ENCODE measurements at regions not wholly inside any gene's neighbourhood (a gene's known extent, or its start where the extent isn't known, plus 50 kb on each side); places are given as distances from the start of the nearest gene placed in this dataset.

GRCh38 chr3:22907161-22907780 is 295.9 kb upstream of the UBE2E2 start:
- ChIA-PET POLR2A (no interaction called here), CTCF (no interaction called here)
- Histone ChIP-seq H3K27ac (ENCODE audit: extremely low read depth, low read depth, low read length) (no peak overlapping the region), H3K9me3 (ENCODE audit: control insufficient read depth, insufficient read depth, low read depth, low read length) (no peaks in the 10 kb centered on the region), H3K36me3 (ENCODE audit: control insufficient read depth in 2 of 2, insufficient read depth in 1 of 2, low read length in 2 of 2) (no peaks in the 10 kb centered on the region), H3K4me3 (ENCODE audit: low read depth, low read length) (no peak overlapping the region), H3K4me1 (ENCODE audit: control insufficient read depth, insufficient read depth, low read length) (no peaks in the 10 kb centered on the region)
- TF ChIP-seq ZSCAN16 (tag by site-specific recombination; IDR thresholded peaks at IDR 0.05) (no peak), ZNF510 (tag by site-specific recombination; IDR thresholded peaks at IDR 0.05; ENCODE audit: insufficient replicate concordance) (no peak), ZNF704 (tag by site-specific recombination; IDR thresholded peaks at IDR 0.05) (no peak), ZNF560 (tag by site-specific recombination; IDR thresholded peaks at IDR 0.05; ENCODE audit: borderline replicate concordance) (no peak), KLF8 (tag by site-specific recombination; IDR thresholded peaks at IDR 0.05) (no peak), BCL6B (tag by site-specific recombination; IDR thresholded peaks at IDR 0.05) (no peak), ZNF248 (tag by site-specific recombination; IDR thresholded peaks at IDR 0.05) (no peak), ZNF416 (tag by site-specific recombination; IDR thresholded peaks at IDR 0.05) (no peak), ZNF211 (tag by site-specific recombination; IDR thresholded peaks at IDR 0.05; ENCODE audit: low read depth) (no peak), ZBTB49 (tag by site-specific recombination; IDR thresholded peaks at IDR 0.05; ENCODE audit: low read depth) (no peak), ZNF658 (tag by site-specific recombination; IDR thresholded peaks at IDR 0.05) (no peak), ZNF629 (tag by site-specific recombination; IDR thresholded peaks at IDR 0.05) (no peak), ZNF624 (tag by site-specific recombination; IDR thresholded peaks at IDR 0.05) (no peak), TCF7L2 (IDR thresholded peaks at IDR 0.05; ENCODE audit: borderline replicate concordance, low read depth, low read length) (no peak), ZNF221 (tag by site-specific recombination; IDR thresholded peaks at IDR 0.05; ENCODE audit: borderline replicate concordance) (no peak), GLI2 (tag by site-specific recombination; IDR thresholded peaks at IDR 0.05; ENCODE audit: borderline replicate concordance, low read depth) (no peak), ELK4 (IDR thresholded peaks at IDR 0.05; ENCODE audit: borderline replicate concordance, low read depth, low read length) (no peak), ZFP3 (tag by site-specific recombination; IDR thresholded peaks at IDR 0.05; ENCODE audit: low read depth) (no peak), GLIS2 (tag by site-specific recombination; IDR thresholded peaks at IDR 0.05) (no peak), YY2 (tag by site-specific recombination; IDR thresholded peaks at IDR 0.05) (no peak)

- no peak overlapping the region for H3K4me3 ChIP-seq (ENCODE audit: low read depth, low read length)
- H3K9me3 ChIP-seq (ENCODE audit: control insufficient read depth, insufficient read depth, low read depth, low read length), result no peaks in the 10 kb centered on the region
- ChIA-PET POLR2A (no interaction called here), CTCF (no interaction called here)
- no peak overlapping the region for H3K27ac ChIP-seq (ENCODE audit: extremely low read depth, low read depth, low read length)
- no peaks in the 10 kb centered on the region for H3K36me3 ChIP-seq (ENCODE audit: control insufficient read depth in 2 of 2, insufficient read depth in 1 of 2, low read length in 2 of 2)
- no peaks in the 10 kb centered on the region for H3K4me1 ChIP-seq (ENCODE audit: control insufficient read depth, insufficient read depth, low read length)
- TF ChIP-seq PATZ1 (tag by site-specific recombination; IDR thresholded peaks at IDR 0.05) (no peak), SP7 (tag by site-specific recombination; IDR thresholded peaks at IDR 0.05) (no peak), ZBTB44 (tag by site-specific recombination; IDR thresholded peaks at IDR 0.05) (no peak), ZNF341 (tag by site-specific recombination; IDR thresholded peaks at IDR 0.05; ENCODE audit: low read depth) (no peak), ZNF791 (tag by site-specific recombination; IDR thresholded peaks at IDR 0.05) (no peak), ELK4 (IDR thresholded peaks at IDR 0.05; ENCODE audit: borderline replicate concordance, low read depth, low read length) (no peak)
Observed at GRCh38 chr3:22907796-22908195, 295.3 kb upstream of the UBE2E2 start.

Measured in HEK293 (cell line).